IMR-90 (cell line): ENCODE measurements at regions not wholly inside any gene's neighbourhood (a gene's known extent, or its start where the extent isn't known, plus 50 kb on each side); places are given as distances from the start of the nearest gene placed in this dataset.

Source experiments
- ATAC-seq: fragments of 200-7000 bp; cut with Tn5 transposase; 2 replicates; pipeline ENCODE4 v1.9.1; 2020; ENCODE audit warnings: low read depth, mild to moderate bottlenecking, moderate library complexity
- BruUV-seq: library from RNA; stranded (reverse); fragments of 400-500 nt; replicated peaks from 2 replicates; lab custom pipeline; 2021; lab: Mats Ljungman, UMichigan
- CTCF ChIA-PET: fragments of 300-600 bp; formaldehyde crosslinking; extraction: SDS; loops from one replicate; lab custom pipeline; 2021; ENCODE audit warnings: antibody characterized with exemption; lab: Yijun Ruan, JAX
- POLR2A ChIA-PET: fragments of 300-600 bp; sonication (Branson Sonifier 250); formaldehyde crosslinking; loops from one replicate; lab custom pipeline; 2022; ENCODE audit warnings: antibody characterized with exemption; ENCODE audit not compliant: unreplicated experiment; lab: Charles Lee
- DNase-seq: peaks from one replicate; pipeline ENCODE4 v3.0.0; 2013
- H2AFZ ChIP-seq: replicated peaks from 2 replicates; pipeline ENCODE3; 2013; ENCODE audit warnings: low read length, mild to moderate bottlenecking; ENCODE audit not compliant: poor library complexity
- H2AK5ac ChIP-seq: 2 replicates; pipeline ENCODE4 v1.6.1; 2013; ENCODE audit warnings: low read depth, low read length, inconsistent platforms
- H2AK9ac ChIP-seq: replicated peaks from 2 replicates; pipeline ENCODE3; 2013; ENCODE audit warnings: mild to moderate bottlenecking, low read depth, low read length, moderate library complexity; ENCODE audit not compliant: poor library complexity
- H2BK120ac ChIP-seq: 2 replicates; pipeline ENCODE4 v1.6.1; 2013; ENCODE audit warnings: low read depth, low read length, inconsistent platforms
- H2BK15ac ChIP-seq: 3 replicates; pipeline ENCODE4 v1.6.1; 2013; ENCODE audit warnings: low read depth, low read length, inconsistent platforms
- H2BK20ac ChIP-seq: 2 replicates; pipeline ENCODE4 v1.6.1; 2013; ENCODE audit warnings: low read depth, mild to moderate bottlenecking, inconsistent platforms, low read length, moderate library complexity
- H2BK5ac ChIP-seq: 2 replicates; pipeline ENCODE4 v1.6.1; 2013; ENCODE audit warnings: mild to moderate bottlenecking, low read depth, low read length, inconsistent platforms; ENCODE audit not compliant: poor library complexity, severe bottlenecking
- H3K14ac ChIP-seq: replicated peaks from 2 replicates; pipeline ENCODE4 v1.6.1; 2013; ENCODE audit warnings: low read depth, low read length, inconsistent platforms
- H3K18ac ChIP-seq: 2 replicates; pipeline ENCODE4 v1.6.1; 2013; ENCODE audit warnings: low read depth, low read length, control low read depth
- H3K23ac ChIP-seq: 2 replicates; pipeline ENCODE4 v1.6.1; 2013; ENCODE audit warnings: low read depth, low read length, inconsistent platforms
- H3K27ac ChIP-seq: 2 replicates; pipeline ENCODE4 v1.5.1; 2013; ENCODE audit warnings: mild to moderate bottlenecking, control low read depth, low read length; ENCODE audit not compliant: insufficient read depth
- H3K27me3 ChIP-seq: 2 replicates; pipeline ENCODE4 v1.6.1; 2013; ENCODE audit warnings: low read length; ENCODE audit not compliant: control insufficient read depth, insufficient read depth
- H3K36me3 ChIP-seq: 2 replicates; pipeline ENCODE4 v1.6.1; 2013; ENCODE audit warnings: low read length, mixed read lengths; ENCODE audit not compliant: control insufficient read depth, insufficient read depth
- H3K4ac ChIP-seq: 2 replicates; pipeline ENCODE4 v1.6.1; 2013; ENCODE audit warnings: low read depth, low read length, inconsistent platforms
- H3K4me1 ChIP-seq: 2 replicates; pipeline ENCODE4 v1.6.1; 2013; ENCODE audit warnings: low read length, mixed read lengths; ENCODE audit not compliant: control insufficient read depth, insufficient read depth
- H3K4me2 ChIP-seq: 2 replicates; pipeline ENCODE4 v1.6.1; 2013; ENCODE audit warnings: low read depth, mild to moderate bottlenecking, control low read depth, low read length, moderate library complexity
- H3K4me3 ChIP-seq: 2 replicates; pipeline ENCODE4 v1.5.1; 2013; ENCODE audit warnings: low read depth, mild to moderate bottlenecking, control low read depth, low read length, moderate library complexity; ENCODE audit not compliant: insufficient read depth
- H3K56ac ChIP-seq: 2 replicates; pipeline ENCODE4 v1.6.1; 2013; ENCODE audit warnings: low read length, inconsistent platforms; ENCODE audit not compliant: insufficient read depth; ENCODE audit errors: extremely low read depth
- H3K79me1 ChIP-seq, 2 experiments: 2 replicates each; pipeline ENCODE4 v1.6.1; 2013; ENCODE audit warnings: low read length in 2 of 2, inconsistent platforms in 1 of 2, low read depth in 1 of 2
- H3K9ac ChIP-seq: 2 replicates; pipeline ENCODE4 v1.6.1; 2013; ENCODE audit warnings: low read depth, low read length, control low read depth
- H3K9me1 ChIP-seq: 2 replicates; pipeline ENCODE4 v1.6.1; 2013; ENCODE audit warnings: low read length, inconsistent platforms; ENCODE audit not compliant: insufficient read depth
- H3K9me3 ChIP-seq: 2 replicates; pipeline ENCODE4 v1.6.1; 2013; ENCODE audit warnings: low read length; ENCODE audit not compliant: control insufficient read depth, insufficient read depth
- H4K20me1 ChIP-seq: 2 replicates; pipeline ENCODE4 v1.6.1; 2013; ENCODE audit warnings: low read length, inconsistent platforms; ENCODE audit not compliant: insufficient read depth
- H4K5ac ChIP-seq: 2 replicates; pipeline ENCODE4 v1.6.1; 2013; ENCODE audit warnings: mild to moderate bottlenecking, low read depth, low read length, control low read depth
- H4K8ac ChIP-seq, 2 experiments: 2 replicates each; pipeline ENCODE4 v1.6.1; 2013; ENCODE audit warnings: low read depth in 2 of 2, low read length in 2 of 2, control low read depth in 1 of 2, inconsistent platforms in 1 of 2
- H4K91ac ChIP-seq: 2 replicates; pipeline ENCODE4 v1.6.1; 2013; ENCODE audit warnings: low read depth, low read length, inconsistent platforms; ENCODE audit not compliant: insufficient read depth
- BHLHE40 ChIP-seq: fragments of 150-350 bp; IDR thresholded peaks from 2 replicates; pipeline ENCODE4 v1.6.1; 2016; ENCODE audit warnings: mild to moderate bottlenecking, low read depth, low read length
- CEBPB ChIP-seq: IDR thresholded peaks from 2 replicates; pipeline ENCODE4 v1.6.1; 2012; ENCODE audit warnings: low read depth, low read length, improper control_type of control experiment
- CHD1 ChIP-seq: IDR thresholded peaks from 2 replicates; pipeline ENCODE4 v1.6.1; 2012; ENCODE audit warnings: low read depth, low read length, improper control_type of control experiment
- FOS ChIP-seq: fragments of 150-350 bp; IDR thresholded peaks from 2 replicates; pipeline ENCODE4 v1.6.1; 2016; ENCODE audit warnings: low read depth, low read length
- MAFK ChIP-seq: IDR thresholded peaks from 2 replicates; pipeline ENCODE4 v1.6.1; 2012; ENCODE audit warnings: low read depth, low read length, improper control_type of control experiment
- MAZ ChIP-seq: IDR thresholded peaks from 2 replicates; pipeline ENCODE4 v1.6.1; 2012; ENCODE audit warnings: low read depth, mild to moderate bottlenecking, low read length, improper control_type of control experiment, moderate library complexity, borderline replicate concordance
- MXI1 ChIP-seq: IDR thresholded peaks from 2 replicates; pipeline ENCODE4 v1.6.1; 2012; ENCODE audit warnings: low read depth, mild to moderate bottlenecking, low read length, moderate library complexity, borderline replicate concordance
- POLR2A ChIP-seq: IDR thresholded peaks from 2 replicates; pipeline ENCODE4 v1.6.1; 2012; ENCODE audit warnings: mild to moderate bottlenecking, low read depth, low read length
- RAD21 ChIP-seq: IDR thresholded peaks from 2 replicates; pipeline ENCODE4 v1.6.1; 2012; ENCODE audit warnings: low read length, improper control_type of control experiment
- RCOR1 ChIP-seq: IDR thresholded peaks from 2 replicates; pipeline ENCODE4 v1.6.1; 2012; ENCODE audit warnings: mild to moderate bottlenecking, low read length, improper control_type of control experiment; ENCODE audit not compliant: insufficient replicate concordance
- RFX5 ChIP-seq: IDR thresholded peaks from 2 replicates; pipeline ENCODE4 v1.8.0; 2012; ENCODE audit warnings: low read depth, mild to moderate bottlenecking, low read length, moderate library complexity
- SMC3 ChIP-seq: fragments of 150-350 bp; IDR thresholded peaks from 2 replicates; pipeline ENCODE4 v1.6.1; 2016; ENCODE audit warnings: low read depth, mild to moderate bottlenecking, antibody characterized with exemption, low read length, moderate library complexity
- WGBS, 2 experiments: methylation state at CpG; one replicate each; pipeline versions ENCODE4 v1.1.5 to v1.1.7; 2013; ENCODE audit warnings: missing lambda C conversion rate in 2 of 2; ENCODE audit not compliant: insufficient read length in 1 of 2; ENCODE audit errors: extremely low coverage in 2 of 2; 5-methylcytosine and 5-hydroxymethylcytosine counted together
- dilution Hi-C: fragments of 300-500 bp; cut with HindIII; formaldehyde crosslinking; loops from one replicate; pipeline ENCODE4 v1.14.3; 2018; ENCODE audit warnings: low sequenced_read_pairs; ENCODE audit not compliant: unreplicated experiment
- in situ Hi-C: fragments of 300-500 bp; cut with MboI; formaldehyde crosslinking; loops from 3 replicates; pipeline ENCODE4 v1.14.3; 2019; ENCODE audit warnings: low sequenced_read_pairs, inconsistent platforms, mixed read lengths
- intact Hi-C: fragments of 100-400 bp; cut with micrococcal nuclease; formaldehyde crosslinking; loops from 2 replicates; pipeline ENCODE4 v1.10.0; 2022
- TF ChIP-seq, protein P1 (sequence below): fragments of 150-350 bp; IDR thresholded peaks from 2 replicates; pipeline ENCODE4 v1.6.1; 2016; ENCODE audit warnings: low read depth, mild to moderate bottlenecking, low read length, moderate library complexity, borderline replicate concordance
- TF ChIP-seq, protein P2 (sequence below): conservative IDR thresholded peaks from 2 replicates; pipeline ENCODE4 v1.5.1; 2012; ENCODE audit warnings: mild to moderate bottlenecking, low read depth, low read length, improper control_type of control experiment
- TF ChIP-seq, protein P3 (sequence below): fragments of 150-350 bp; IDR thresholded peaks from 2 replicates; pipeline ENCODE4 v1.6.1; 2017; ENCODE audit warnings: mild to moderate bottlenecking, antibody characterized with exemption, low read length, low read depth

DNA sequence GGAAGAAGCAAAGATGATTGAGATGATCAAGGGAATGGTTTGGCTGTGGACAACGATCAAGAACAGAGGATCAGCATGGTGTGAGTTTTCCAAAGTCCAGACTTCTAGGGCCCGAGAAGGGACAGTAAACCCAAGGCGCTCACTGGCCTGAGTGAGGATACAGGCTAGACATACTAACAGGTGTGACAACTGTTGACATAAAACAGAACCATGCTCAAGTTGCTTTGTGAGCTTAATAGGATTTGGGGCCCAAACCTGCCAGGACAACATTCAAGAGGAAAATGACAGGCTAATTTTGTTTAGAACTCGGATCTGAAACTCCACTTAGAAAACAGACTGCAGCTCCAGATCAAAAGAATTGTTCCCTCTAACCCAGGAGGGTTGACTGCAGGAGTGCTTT is 68.1 kb upstream of the ACKR3 start:
- no TSS peak for BruUV-seq
- Histone ChIP-seq H2AFZ (no peak overlapping the region), H4K8ac (no peak overlapping the region), H2BK120ac (no peak overlapping the region), H3K23ac (no peak overlapping the region), H2BK5ac (no peak overlapping the region), H3K9me3 (peaks cover 2% of the 10 kb centered on the region; the same call in 1 of the 2 replicates), H3K18ac (no peak overlapping the region), H2AK5ac (no peak overlapping the region), H3K27ac (no peak overlapping the region), H3K27me3 (no peaks in the 10 kb centered on the region; the same call in 1 of the 2 replicates), H2AK9ac (no peak overlapping the region), H3K36me3 (no peaks in the 10 kb centered on the region), H2BK20ac (no peak overlapping the region), H4K91ac (no peak overlapping the region), H4K20me1 (no peaks in the 10 kb centered on the region), H3K9me1 (no peaks in the 10 kb centered on the region), H2BK15ac (no peak overlapping the region), H3K4me1 (no peaks in the 10 kb centered on the region), H3K14ac (no peak overlapping the region), H3K4me3 (no peak overlapping the region), H3K4me2 (no peak overlapping the region), H3K4ac (no peak overlapping the region), H4K5ac (no peak overlapping the region), H3K79me1 (no peaks in the 10 kb centered on the region), H3K56ac (no peak overlapping the region), H3K9ac (no peak overlapping the region)
- 39% methylated on average over 2 of the region's 4 CpGs; no CpG with 5 or more reads in 1 of the 2 experiments for WGBS, 2 experiments
- DNase-seq (no peak), ATAC-seq (no peak)
- intact Hi-C loops (no loop called here), dilution Hi-C loops (no loop called here), in situ Hi-C loops (loop anchor here (25.0 kb wide), 1 partner anchor 1061 kb away; the partner anchor contains the start of gene PRLH)
- TF ChIP-seq SMC3 (no peak), RAD21 (no peak), MAFK (no peak), CHD1 (no peak), MXI1 (no peak), FOS (no peak), POLR2A (no peak), MAZ (no peak), CEBPB (no peak), RFX5 (no peak), BHLHE40 (no peak), RCOR1 (no peak)
- TF ChIP-seq, protein P1, sequence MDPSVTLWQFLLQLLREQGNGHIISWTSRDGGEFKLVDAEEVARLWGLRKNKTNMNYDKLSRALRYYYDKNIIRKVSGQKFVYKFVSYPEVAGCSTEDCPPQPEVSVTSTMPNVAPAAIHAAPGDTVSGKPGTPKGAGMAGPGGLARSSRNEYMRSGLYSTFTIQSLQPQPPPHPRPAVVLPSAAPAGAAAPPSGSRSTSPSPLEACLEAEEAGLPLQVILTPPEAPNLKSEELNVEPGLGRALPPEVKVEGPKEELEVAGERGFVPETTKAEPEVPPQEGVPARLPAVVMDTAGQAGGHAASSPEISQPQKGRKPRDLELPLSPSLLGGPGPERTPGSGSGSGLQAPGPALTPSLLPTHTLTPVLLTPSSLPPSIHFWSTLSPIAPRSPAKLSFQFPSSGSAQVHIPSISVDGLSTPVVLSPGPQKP, result no peak
- TF ChIP-seq, protein P2, sequence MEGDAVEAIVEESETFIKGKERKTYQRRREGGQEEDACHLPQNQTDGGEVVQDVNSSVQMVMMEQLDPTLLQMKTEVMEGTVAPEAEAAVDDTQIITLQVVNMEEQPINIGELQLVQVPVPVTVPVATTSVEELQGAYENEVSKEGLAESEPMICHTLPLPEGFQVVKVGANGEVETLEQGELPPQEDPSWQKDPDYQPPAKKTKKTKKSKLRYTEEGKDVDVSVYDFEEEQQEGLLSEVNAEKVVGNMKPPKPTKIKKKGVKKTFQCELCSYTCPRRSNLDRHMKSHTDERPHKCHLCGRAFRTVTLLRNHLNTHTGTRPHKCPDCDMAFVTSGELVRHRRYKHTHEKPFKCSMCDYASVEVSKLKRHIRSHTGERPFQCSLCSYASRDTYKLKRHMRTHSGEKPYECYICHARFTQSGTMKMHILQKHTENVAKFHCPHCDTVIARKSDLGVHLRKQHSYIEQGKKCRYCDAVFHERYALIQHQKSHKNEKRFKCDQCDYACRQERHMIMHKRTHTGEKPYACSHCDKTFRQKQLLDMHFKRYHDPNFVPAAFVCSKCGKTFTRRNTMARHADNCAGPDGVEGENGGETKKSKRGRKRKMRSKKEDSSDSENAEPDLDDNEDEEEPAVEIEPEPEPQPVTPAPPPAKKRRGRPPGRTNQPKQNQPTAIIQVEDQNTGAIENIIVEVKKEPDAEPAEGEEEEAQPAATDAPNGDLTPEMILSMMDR, result no peak
- TF ChIP-seq, protein P3, sequence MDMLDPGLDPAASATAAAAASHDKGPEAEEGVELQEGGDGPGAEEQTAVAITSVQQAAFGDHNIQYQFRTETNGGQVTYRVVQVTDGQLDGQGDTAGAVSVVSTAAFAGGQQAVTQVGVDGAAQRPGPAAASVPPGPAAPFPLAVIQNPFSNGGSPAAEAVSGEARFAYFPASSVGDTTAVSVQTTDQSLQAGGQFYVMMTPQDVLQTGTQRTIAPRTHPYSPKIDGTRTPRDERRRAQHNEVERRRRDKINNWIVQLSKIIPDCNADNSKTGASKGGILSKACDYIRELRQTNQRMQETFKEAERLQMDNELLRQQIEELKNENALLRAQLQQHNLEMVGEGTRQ, result no peak
- CTCF ChIA-PET, result no interaction called here
- POLR2A ChIA-PET, result no interaction called here
